Neutrophil (primary cell): ENCODE measurements at regions not wholly inside any gene's neighbourhood (a gene's known extent, or its start where the extent isn't known, plus 50 kb on each side); places are given as distances from the start of the nearest gene placed in this dataset.

Experiments
- H3K27ac ChIP-seq: fragments of 200-600 bp; sonication (generic); 2 replicates; pipeline ENCODE4 v1.5.1; 2016; ENCODE audit warnings: mild to moderate bottlenecking, moderate library complexity
- H3K27me3 ChIP-seq: fragments of 200-600 bp; sonication (generic); 2 replicates; pipeline ENCODE4 v1.6.0; 2016; ENCODE audit warnings: mild to moderate bottlenecking
- H3K36me3 ChIP-seq: fragments of 200-600 bp; sonication (generic); 2 replicates; pipeline ENCODE4 v1.5.1; 2017
- H3K4me1 ChIP-seq, 2 experiments: fragments of 200-600 bp in 1 of 2; sonication (generic) in 1 of 2; 1 replicate in 1 of 2; 2 replicates in 1 of 2; pipeline versions ENCODE4 v1.5.1 to v1.6.1; 2013 to 2016; ENCODE audit warnings: low read depth in 1 of 2, low read length in 1 of 2, mild to moderate bottlenecking in 1 of 2, moderate library complexity in 1 of 2; ENCODE audit not compliant: control insufficient read depth in 1 of 2, insufficient read depth in 1 of 2
- H3K4me3 ChIP-seq, 2 experiments: fragments of 200-600 bp in 1 of 2; sonication (generic) in 1 of 2; 1 replicate in 1 of 2; 2 replicates in 1 of 2; pipeline ENCODE4 v1.5.1; 2013 to 2016; ENCODE audit warnings: low read depth in 1 of 2, low read length in 1 of 2, mild to moderate bottlenecking in 1 of 2, moderate library complexity in 1 of 2
- H3K9me3 ChIP-seq: fragments of 200-600 bp; sonication (generic); 2 replicates; pipeline ENCODE4 v1.5.1; 2016
- TF ChIP-seq, protein P1 (sequence below): fragments of 200-600 bp; sonication (generic); IDR thresholded peaks from 2 replicates; pipeline ENCODE4 v1.5.1; 2016; ENCODE audit warnings: antibody characterized with exemption

DNA sequence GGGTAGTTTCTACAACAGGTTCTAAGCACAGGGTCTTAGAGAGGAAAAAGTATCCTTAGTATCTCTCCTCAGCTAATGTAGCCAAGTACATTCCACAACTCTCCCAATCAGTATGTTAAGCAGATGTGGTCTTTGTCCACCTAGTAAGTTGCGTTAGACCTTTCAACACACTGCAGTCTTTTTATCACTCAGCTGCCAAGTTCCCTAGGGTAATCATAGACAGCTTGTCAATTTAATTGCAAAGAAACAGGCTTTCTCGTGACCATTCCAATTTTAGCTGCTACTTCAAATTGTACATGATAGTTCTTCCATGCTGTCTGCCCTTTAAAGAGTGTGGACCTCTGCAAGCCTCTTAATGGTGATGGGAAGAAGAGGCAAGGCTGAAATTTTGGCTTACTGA, 211.8 kb upstream of the PKN2 start:
- TF ChIP-seq, protein P1, sequence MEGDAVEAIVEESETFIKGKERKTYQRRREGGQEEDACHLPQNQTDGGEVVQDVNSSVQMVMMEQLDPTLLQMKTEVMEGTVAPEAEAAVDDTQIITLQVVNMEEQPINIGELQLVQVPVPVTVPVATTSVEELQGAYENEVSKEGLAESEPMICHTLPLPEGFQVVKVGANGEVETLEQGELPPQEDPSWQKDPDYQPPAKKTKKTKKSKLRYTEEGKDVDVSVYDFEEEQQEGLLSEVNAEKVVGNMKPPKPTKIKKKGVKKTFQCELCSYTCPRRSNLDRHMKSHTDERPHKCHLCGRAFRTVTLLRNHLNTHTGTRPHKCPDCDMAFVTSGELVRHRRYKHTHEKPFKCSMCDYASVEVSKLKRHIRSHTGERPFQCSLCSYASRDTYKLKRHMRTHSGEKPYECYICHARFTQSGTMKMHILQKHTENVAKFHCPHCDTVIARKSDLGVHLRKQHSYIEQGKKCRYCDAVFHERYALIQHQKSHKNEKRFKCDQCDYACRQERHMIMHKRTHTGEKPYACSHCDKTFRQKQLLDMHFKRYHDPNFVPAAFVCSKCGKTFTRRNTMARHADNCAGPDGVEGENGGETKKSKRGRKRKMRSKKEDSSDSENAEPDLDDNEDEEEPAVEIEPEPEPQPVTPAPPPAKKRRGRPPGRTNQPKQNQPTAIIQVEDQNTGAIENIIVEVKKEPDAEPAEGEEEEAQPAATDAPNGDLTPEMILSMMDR = no peak

DNA sequence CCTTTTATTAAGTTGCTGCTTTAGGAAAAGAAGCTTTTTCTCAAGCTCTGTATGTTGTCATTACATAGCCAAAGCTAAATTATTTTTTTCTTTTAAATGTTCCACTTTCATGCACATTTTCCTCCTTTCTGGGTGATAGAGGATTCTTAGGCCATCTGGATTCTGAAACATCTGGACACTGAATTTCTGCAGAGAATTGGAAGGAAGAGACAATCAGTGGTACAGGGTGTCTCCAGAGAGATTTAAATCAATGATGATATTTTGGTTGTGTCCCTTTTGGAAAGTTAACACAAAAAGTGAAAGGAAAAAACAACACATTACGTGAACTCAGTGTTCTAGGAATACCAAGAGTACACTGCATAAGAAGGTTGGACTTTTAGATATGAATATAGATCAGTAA, 211.4 kb upstream of the PKN2 start:
- TF ChIP-seq, protein P1 = no peak
- Histone ChIP-seq H3K4me3 (no peak overlapping the region), H3K27ac (no peak overlapping the region), H3K36me3 (no peaks in the 10 kb centered on the region), H3K4me1 (no peaks in the 10 kb centered on the region), H3K9me3 (no peaks in the 10 kb centered on the region), H3K27me3 (no peaks in the 10 kb centered on the region)

More for the DNA sequence above, 211.8 kb upstream of the PKN2 start:
- Histone ChIP-seq H3K27me3 (no peaks in the 10 kb centered on the region), H3K4me1 (no peaks in the 10 kb centered on the region), H3K9me3 (no peaks in the 10 kb centered on the region), H3K36me3 (no peaks in the 10 kb centered on the region), H3K4me3 (no peak overlapping the region), H3K27ac (no peak overlapping the region)

DNA sequence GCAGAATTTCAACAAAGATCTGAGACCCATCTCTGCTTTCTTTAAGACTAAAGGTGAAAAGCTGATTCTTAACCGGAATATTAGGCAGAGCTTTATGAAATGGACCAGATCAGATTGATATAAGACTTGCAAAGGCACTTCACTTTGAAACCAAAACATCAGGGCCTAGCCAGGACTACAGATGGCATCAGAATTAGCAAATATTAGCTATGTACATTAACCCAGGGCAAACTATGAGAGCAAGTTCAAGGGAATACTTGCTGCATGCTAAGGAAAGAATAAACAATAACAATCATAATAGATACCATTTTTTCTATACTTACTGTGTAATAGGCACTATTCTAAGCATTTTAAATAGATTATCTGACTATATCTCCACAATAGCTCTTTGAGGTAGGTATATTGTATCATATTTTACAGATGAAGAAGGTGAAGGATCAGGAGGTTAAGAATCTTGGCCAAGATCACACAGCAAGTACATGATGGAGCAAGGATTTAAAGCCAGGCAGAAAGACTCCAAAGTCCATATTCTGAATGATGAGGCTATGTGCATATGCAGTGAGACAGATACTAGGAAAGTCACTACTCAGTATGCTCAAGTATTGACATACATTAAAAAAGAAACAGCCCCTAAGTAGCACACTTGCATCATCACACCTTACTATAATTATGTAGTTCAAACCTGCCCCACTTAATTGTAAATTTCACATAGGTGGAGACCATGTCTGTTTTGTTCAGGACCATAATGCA, 209.3 kb upstream of the PKN2 start:
- Histone ChIP-seq H3K27ac (no peak overlapping the region), H3K27me3 (no peaks in the 10 kb centered on the region), H3K36me3 (no peaks in the 10 kb centered on the region), H3K9me3 (no peaks in the 10 kb centered on the region), H3K4me3 (no peak overlapping the region), H3K4me1 (no peaks in the 10 kb centered on the region)
- TF ChIP-seq, protein P1 = no peak

DNA sequence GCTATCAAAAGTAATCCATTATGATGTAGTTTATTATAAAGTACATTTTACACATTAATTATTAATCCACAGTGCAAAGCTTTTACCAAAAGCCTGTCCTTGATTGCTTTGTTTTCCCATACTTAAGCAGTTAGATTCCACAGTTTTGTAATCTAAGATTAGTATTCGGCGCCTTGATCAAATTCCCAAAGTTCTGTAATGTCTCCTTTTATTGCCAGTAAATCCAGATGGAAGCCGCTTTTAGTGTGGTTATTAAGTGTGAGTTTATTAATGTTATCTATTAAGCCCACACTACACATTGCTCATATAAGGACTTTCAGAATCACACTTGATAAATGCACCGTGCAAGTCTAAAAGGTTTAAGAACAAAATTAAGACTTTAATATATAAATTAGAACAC, 199.2 kb upstream of the PKN2 start:
- Histone ChIP-seq H3K27ac (no peak overlapping the region), H3K27me3 (no peaks in the 10 kb centered on the region), H3K9me3 (no peaks in the 10 kb centered on the region), H3K4me3 (no peak overlapping the region), H3K4me1 (no peaks in the 10 kb centered on the region), H3K36me3 (no peaks in the 10 kb centered on the region)
- TF ChIP-seq, protein P1 = no peak

DNA sequence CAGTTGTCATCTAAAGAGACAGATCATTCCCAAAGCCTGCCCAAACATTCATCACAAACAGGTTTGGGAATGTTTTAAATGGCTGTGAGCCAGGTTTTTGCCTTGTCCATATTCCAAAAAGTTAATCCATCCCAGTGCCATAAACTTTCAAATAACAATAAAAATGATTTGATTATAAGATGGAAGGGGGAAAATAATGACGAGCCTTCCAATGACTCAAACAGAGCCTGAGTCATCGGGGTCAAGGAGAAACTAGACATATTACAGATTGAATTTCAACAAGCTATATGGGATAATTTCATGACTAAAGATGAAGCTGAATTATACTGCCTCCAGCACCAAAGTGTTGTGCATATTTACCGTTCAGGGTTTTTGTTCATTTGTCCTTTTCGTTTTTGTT, 195.8 kb upstream of the PKN2 start:
- H3K27me3 ChIP-seq = no peaks in the 10 kb centered on the region
- H3K4me3 ChIP-seq = no peak overlapping the region
- no peaks in the 10 kb centered on the region for H3K36me3 ChIP-seq
- no peaks in the 10 kb centered on the region for H3K9me3 ChIP-seq
- H3K27ac ChIP-seq = no peak overlapping the region
- H3K4me1 ChIP-seq = no peaks in the 10 kb centered on the region
- TF ChIP-seq, protein P1 = no peak
